ENCODE measurements at regions not wholly inside any gene's neighbourhood (a gene's known extent, or its start where the extent isn't known, plus 50 kb on each side); places are given as distances from the start of the nearest gene placed in this dataset.

DNA sequence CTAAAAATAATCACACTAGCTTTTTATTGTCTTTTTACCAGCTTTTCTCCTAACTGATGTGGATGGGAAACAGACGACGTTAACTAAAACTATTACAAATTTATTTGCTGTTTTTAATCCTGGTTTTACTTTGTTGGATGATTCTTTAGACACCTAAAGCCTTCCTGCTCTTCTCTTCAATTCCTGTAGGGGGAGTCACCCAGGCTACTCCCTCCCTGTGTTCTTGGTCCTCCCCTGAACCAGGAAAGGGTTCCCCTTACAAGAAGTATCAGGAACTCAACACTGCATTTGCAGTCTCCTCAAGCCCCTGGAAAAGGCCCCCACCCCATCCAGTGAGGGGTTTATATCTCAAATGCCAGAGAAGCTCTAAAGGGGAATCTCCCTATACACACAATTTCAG lies 206.1 kb downstream of the SUCLA2 start:
- Histone ChIP-seq H3K9ac (ENCODE audit: low read depth in 1 of 2, low read length in 2 of 2) (no peak overlapping the region), H3K36me3 (ENCODE audit: control insufficient read depth in 4 of 4, insufficient read depth in 3 of 4, low read depth in 1 of 4, low read length in 3 of 4) (no peaks in the 10 kb centered on the region), H3K27ac (ENCODE audit: low read depth in 1 of 2, low read length in 2 of 2) (no peak overlapping the region), H3K9me3 (ENCODE audit: control insufficient read depth in 4 of 4, low read length in 3 of 4) (peaks cover 0 to 8% (median 2%) of the 10 kb centered on the region in 4 donors), H3K4me1 (ENCODE audit: control insufficient read depth in 4 of 4, insufficient read depth in 4 of 4, low read length in 3 of 4) (no peaks in the 10 kb centered on the region), H3K27me3 (ENCODE audit: control insufficient read depth in 4 of 4, insufficient read depth in 4 of 4, low read length in 3 of 4) (no peaks in the 10 kb centered on the region), H3K4me3 (ENCODE audit: low read depth in 1 of 3, low read length in 3 of 3) (no peak overlapping the region)
- peak in 1 of 2 donors; percentile 25 for TF ChIP-seq RAD21 (IDR thresholded peaks at IDR 0.05)
- TF ChIP-seq, protein P1, sequence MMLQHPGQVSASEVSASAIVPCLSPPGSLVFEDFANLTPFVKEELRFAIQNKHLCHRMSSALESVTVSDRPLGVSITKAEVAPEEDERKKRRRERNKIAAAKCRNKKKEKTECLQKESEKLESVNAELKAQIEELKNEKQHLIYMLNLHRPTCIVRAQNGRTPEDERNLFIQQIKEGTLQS (IDR thresholded peaks at IDR 0.05): no peak
- no peak for TF ChIP-seq FOXA2 (IDR thresholded peaks at IDR 0.05)
- TF ChIP-seq, protein P2, sequence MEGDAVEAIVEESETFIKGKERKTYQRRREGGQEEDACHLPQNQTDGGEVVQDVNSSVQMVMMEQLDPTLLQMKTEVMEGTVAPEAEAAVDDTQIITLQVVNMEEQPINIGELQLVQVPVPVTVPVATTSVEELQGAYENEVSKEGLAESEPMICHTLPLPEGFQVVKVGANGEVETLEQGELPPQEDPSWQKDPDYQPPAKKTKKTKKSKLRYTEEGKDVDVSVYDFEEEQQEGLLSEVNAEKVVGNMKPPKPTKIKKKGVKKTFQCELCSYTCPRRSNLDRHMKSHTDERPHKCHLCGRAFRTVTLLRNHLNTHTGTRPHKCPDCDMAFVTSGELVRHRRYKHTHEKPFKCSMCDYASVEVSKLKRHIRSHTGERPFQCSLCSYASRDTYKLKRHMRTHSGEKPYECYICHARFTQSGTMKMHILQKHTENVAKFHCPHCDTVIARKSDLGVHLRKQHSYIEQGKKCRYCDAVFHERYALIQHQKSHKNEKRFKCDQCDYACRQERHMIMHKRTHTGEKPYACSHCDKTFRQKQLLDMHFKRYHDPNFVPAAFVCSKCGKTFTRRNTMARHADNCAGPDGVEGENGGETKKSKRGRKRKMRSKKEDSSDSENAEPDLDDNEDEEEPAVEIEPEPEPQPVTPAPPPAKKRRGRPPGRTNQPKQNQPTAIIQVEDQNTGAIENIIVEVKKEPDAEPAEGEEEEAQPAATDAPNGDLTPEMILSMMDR (IDR thresholded peaks at IDR 0.05; ENCODE audit: low read depth, low read length, missing input control): peak; percentile 22
- TF ChIP-seq RXRA (IDR thresholded peaks at IDR 0.05): no peak
- no peak for TF ChIP-seq NR2F2 (IDR thresholded peaks at IDR 0.05)
- no peak for TF ChIP-seq JUND (IDR thresholded peaks at IDR 0.05)
- no peak for TF ChIP-seq TAF1 (conservative IDR thresholded peaks at IDR 0.05)
- no peak for TF ChIP-seq GABPA (IDR thresholded peaks at IDR 0.05 in 1 of 2, conservative IDR thresholded peaks at IDR 0.05 in 1 of 2)
- DNase-seq (ENCODE audit: low spot score): no peak
- 62% methylated on average over 2 of the region's 2 CpGs for WGBS

DNA sequence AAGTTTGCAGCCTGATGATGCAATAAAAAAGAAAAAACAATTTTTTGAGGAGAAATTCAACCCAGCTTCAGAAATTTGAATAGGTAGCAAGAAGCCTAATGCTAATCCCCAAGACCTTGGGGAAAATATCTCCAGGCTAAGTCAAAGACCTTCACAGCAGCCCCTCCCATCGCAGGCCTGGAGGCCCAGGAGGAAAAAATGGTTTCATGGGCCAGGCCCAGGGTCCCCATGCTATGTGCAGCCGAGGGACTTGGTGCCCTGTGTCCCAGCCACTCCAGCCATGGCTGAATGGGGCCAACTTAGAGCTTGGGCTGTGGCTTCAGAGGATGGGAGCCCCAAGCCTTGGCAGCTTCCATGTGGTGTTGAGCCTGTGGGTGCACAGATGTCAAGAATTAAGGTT lies 210.3 kb downstream of the SUCLA2 start:
- no peak overlapping the region for H3K9ac ChIP-seq (ENCODE audit: low read depth in 1 of 2, low read length in 2 of 2)
- H3K4me3 ChIP-seq (ENCODE audit: low read depth in 1 of 3, low read length in 3 of 3): no peak overlapping the region
- no peaks in the 10 kb centered on the region for H3K36me3 ChIP-seq (ENCODE audit: control insufficient read depth in 4 of 4, insufficient read depth in 3 of 4, low read depth in 1 of 4, low read length in 3 of 4)
- H3K9me3 ChIP-seq (ENCODE audit: control insufficient read depth in 4 of 4, low read length in 3 of 4): peaks cover 0 to 11% (median 2%) of the 10 kb centered on the region in 4 donors
- no peak for DNase-seq (ENCODE audit: low spot score)
- no peaks in the 10 kb centered on the region for H3K4me1 ChIP-seq (ENCODE audit: control insufficient read depth in 4 of 4, insufficient read depth in 4 of 4, low read length in 3 of 4)
- no peak overlapping the region for H3K27ac ChIP-seq (ENCODE audit: low read depth in 1 of 2, low read length in 2 of 2)
- WGBS: 83% methylated on average over 2 of the region's 2 CpGs
- no peaks in the 10 kb centered on the region for H3K27me3 ChIP-seq (ENCODE audit: control insufficient read depth in 4 of 4, insufficient read depth in 4 of 4, low read length in 3 of 4)
- TF ChIP-seq GABPA (IDR thresholded peaks at IDR 0.05 in 1 of 2, conservative IDR thresholded peaks at IDR 0.05 in 1 of 2) (no peak), JUND (IDR thresholded peaks at IDR 0.05) (no peak), HNF4G (IDR thresholded peaks at IDR 0.05) (no peak), RAD21 (IDR thresholded peaks at IDR 0.05) (no peak), FOXA1 (IDR thresholded peaks at IDR 0.05) (no peak), EGR1 (IDR thresholded peaks at IDR 0.05; ENCODE audit: low read depth in 2 of 2) (no peak), FOXA2 (IDR thresholded peaks at IDR 0.05) (no peak), SP1 (IDR thresholded peaks at IDR 0.05) (no peak), HNF4A (conservative IDR thresholded peaks at IDR 0.05) (no peak), NR2F2 (IDR thresholded peaks at IDR 0.05) (no peak), RXRA (IDR thresholded peaks at IDR 0.05) (no peak), YY1 (IDR thresholded peaks at IDR 0.05) (no peak), TAF1 (conservative IDR thresholded peaks at IDR 0.05) (no peak)
- TF ChIP-seq, protein P3, sequence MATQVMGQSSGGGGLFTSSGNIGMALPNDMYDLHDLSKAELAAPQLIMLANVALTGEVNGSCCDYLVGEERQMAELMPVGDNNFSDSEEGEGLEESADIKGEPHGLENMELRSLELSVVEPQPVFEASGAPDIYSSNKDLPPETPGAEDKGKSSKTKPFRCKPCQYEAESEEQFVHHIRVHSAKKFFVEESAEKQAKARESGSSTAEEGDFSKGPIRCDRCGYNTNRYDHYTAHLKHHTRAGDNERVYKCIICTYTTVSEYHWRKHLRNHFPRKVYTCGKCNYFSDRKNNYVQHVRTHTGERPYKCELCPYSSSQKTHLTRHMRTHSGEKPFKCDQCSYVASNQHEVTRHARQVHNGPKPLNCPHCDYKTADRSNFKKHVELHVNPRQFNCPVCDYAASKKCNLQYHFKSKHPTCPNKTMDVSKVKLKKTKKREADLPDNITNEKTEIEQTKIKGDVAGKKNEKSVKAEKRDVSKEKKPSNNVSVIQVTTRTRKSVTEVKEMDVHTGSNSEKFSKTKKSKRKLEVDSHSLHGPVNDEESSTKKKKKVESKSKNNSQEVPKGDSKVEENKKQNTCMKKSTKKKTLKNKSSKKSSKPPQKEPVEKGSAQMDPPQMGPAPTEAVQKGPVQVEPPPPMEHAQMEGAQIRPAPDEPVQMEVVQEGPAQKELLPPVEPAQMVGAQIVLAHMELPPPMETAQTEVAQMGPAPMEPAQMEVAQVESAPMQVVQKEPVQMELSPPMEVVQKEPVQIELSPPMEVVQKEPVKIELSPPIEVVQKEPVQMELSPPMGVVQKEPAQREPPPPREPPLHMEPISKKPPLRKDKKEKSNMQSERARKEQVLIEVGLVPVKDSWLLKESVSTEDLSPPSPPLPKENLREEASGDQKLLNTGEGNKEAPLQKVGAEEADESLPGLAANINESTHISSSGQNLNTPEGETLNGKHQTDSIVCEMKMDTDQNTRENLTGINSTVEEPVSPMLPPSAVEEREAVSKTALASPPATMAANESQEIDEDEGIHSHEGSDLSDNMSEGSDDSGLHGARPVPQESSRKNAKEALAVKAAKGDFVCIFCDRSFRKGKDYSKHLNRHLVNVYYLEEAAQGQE (IDR thresholded peaks at IDR 0.05): no peak
- TF ChIP-seq, protein P4, sequence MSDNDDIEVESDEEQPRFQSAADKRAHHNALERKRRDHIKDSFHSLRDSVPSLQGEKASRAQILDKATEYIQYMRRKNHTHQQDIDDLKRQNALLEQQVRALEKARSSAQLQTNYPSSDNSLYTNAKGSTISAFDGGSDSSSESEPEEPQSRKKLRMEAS (IDR thresholded peaks at IDR 0.05): no peak
- TF ChIP-seq, protein P2 (IDR thresholded peaks at IDR 0.05; ENCODE audit: low read depth, low read length, missing input control): no peak
- TF ChIP-seq, protein P5, sequence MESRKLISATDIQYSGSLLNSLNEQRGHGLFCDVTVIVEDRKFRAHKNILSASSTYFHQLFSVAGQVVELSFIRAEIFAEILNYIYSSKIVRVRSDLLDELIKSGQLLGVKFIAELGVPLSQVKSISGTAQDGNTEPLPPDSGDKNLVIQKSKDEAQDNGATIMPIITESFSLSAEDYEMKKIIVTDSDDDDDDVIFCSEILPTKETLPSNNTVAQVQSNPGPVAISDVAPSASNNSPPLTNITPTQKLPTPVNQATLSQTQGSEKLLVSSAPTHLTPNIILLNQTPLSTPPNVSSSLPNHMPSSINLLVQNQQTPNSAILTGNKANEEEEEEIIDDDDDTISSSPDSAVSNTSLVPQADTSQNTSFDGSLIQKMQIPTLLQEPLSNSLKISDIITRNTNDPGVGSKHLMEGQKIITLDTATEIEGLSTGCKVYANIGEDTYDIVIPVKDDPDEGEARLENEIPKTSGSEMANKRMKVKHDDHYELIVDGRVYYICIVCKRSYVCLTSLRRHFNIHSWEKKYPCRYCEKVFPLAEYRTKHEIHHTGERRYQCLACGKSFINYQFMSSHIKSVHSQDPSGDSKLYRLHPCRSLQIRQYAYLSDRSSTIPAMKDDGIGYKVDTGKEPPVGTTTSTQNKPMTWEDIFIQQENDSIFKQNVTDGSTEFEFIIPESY (IDR thresholded peaks at IDR 0.05): no peak
- TF ChIP-seq, protein P1 (IDR thresholded peaks at IDR 0.05): no peak
